Lung (tissue), 11 donors: ENCODE measurements at regions not wholly inside any gene's neighbourhood (a gene's known extent, or its start where the extent isn't known, plus 50 kb on each side); places are given as distances from the start of the nearest gene placed in this dataset.

Experiments used
- ATAC-seq: fragments of 200-7000 bp; cut with Tn5 transposase; one replicate; pipeline ENCODE4 v1.9.1; 2020; ENCODE audit warnings: moderate number of reproducible peaks; ENCODE audit not compliant: insufficient read depth, low FRiP score
- DNase-seq, 3 donors: peaks; one replicate each; pipeline ENCODE4 v3.0.0-alpha.2; 2013 to 2017
- H3K27ac ChIP-seq, 2 donors: one replicate each; pipeline ENCODE4 v1.5.1; 2013; ENCODE audit warnings: mild to moderate bottlenecking in 2 of 2, moderate library complexity in 2 of 2, control low read depth in 1 of 2, inconsistent platforms in 1 of 2, low read depth in 1 of 2, low read length in 1 of 2
- H3K27me3 ChIP-seq, 3 donors: one replicate each; pipeline ENCODE4 v1.5.1; 2013; ENCODE audit warnings: low read length in 2 of 3; ENCODE audit not compliant: control insufficient read depth in 3 of 3, insufficient read depth in 3 of 3
- H3K36me3 ChIP-seq, 4 donors: one replicate each; pipeline ENCODE4 v1.5.1; 2013; ENCODE audit warnings: low read length in 4 of 4, mild to moderate bottlenecking in 1 of 4, moderate library complexity in 1 of 4; ENCODE audit not compliant: control insufficient read depth in 4 of 4, insufficient read depth in 4 of 4
- H3K4me1 ChIP-seq, 5 donors: one replicate each; pipeline ENCODE4 v1.5.1; 2013; ENCODE audit warnings: low read length in 5 of 5, mild to moderate bottlenecking in 2 of 5, moderate library complexity in 1 of 5; ENCODE audit not compliant: control insufficient read depth in 5 of 5, insufficient read depth in 5 of 5
- H3K4me3 ChIP-seq: one replicate; pipeline ENCODE4 v1.5.1; 2013; ENCODE audit warnings: mild to moderate bottlenecking, control low read depth, moderate library complexity
- H3K9ac ChIP-seq, 2 donors: one replicate each; pipeline ENCODE4 v1.5.1; 2013; ENCODE audit warnings: low read length in 2 of 2, control low read depth in 1 of 2; ENCODE audit not compliant: insufficient read depth in 1 of 2
- H3K9me3 ChIP-seq, 4 donors: one replicate each; pipeline ENCODE4 v1.5.1; 2013; ENCODE audit warnings: low read length in 3 of 4, mild to moderate bottlenecking in 1 of 4, moderate library complexity in 1 of 4; ENCODE audit not compliant: control insufficient read depth in 4 of 4, insufficient read depth in 3 of 4
- WGBS, 2 donors: extraction: QIAGEN DNeasy Blood & Tissue Kit; methylation state at CpG; one replicate each; pipeline ENCODE4 v1.1.7; 2013; 5-methylcytosine and 5-hydroxymethylcytosine counted together
- TF ChIP-seq, protein P1 (sequence below): IDR thresholded peaks from 2 replicates; pipeline ENCODE4 v1.5.1; 2012; ENCODE audit warnings: mild to moderate bottlenecking; ENCODE audit errors: control extremely low read depth, extremely low read depth
- donor health status: control.
- donor health status: control.
- donor health status: Bipolar disorder and iron deficiency.
- donor health status: healthy.
- donor health status: DM: yes; HTN: yes; CAD: no.

GRCh38 chr22:47444746-47445065 lies 682.3 kb downstream of the TBC1D22A start:
- Histone ChIP-seq H3K4me3 (no peak overlapping the region), H3K4me1 (no peaks in the 10 kb centered on the region), H3K36me3 (no peaks in the 10 kb centered on the region), H3K27me3 (no peaks in the 10 kb centered on the region), H3K27ac (no peak overlapping the region), H3K9ac (no peak overlapping the region), H3K9me3 (peaks cover 0 to 5% (median 0%) of the 10 kb centered on the region in 4 donors)
- ATAC-seq: no peak
- TF ChIP-seq, protein P1, sequence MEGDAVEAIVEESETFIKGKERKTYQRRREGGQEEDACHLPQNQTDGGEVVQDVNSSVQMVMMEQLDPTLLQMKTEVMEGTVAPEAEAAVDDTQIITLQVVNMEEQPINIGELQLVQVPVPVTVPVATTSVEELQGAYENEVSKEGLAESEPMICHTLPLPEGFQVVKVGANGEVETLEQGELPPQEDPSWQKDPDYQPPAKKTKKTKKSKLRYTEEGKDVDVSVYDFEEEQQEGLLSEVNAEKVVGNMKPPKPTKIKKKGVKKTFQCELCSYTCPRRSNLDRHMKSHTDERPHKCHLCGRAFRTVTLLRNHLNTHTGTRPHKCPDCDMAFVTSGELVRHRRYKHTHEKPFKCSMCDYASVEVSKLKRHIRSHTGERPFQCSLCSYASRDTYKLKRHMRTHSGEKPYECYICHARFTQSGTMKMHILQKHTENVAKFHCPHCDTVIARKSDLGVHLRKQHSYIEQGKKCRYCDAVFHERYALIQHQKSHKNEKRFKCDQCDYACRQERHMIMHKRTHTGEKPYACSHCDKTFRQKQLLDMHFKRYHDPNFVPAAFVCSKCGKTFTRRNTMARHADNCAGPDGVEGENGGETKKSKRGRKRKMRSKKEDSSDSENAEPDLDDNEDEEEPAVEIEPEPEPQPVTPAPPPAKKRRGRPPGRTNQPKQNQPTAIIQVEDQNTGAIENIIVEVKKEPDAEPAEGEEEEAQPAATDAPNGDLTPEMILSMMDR: no peak
- 72 to 82% methylated on average over 6 of the region's 6 CpGs for WGBS, 2 donors
- DNase-seq: no peak

GRCh38 chr22:47443836-47444745 lies 681.6 kb downstream of the TBC1D22A start:
- Histone ChIP-seq H3K9me3 (peaks cover 0 to 7% (median 0%) of the 10 kb centered on the region in 4 donors), H3K9ac (no peak overlapping the region), H3K4me1 (no peaks in the 10 kb centered on the region), H3K4me3 (no peak overlapping the region), H3K27me3 (no peaks in the 10 kb centered on the region), H3K36me3 (no peaks in the 10 kb centered on the region), H3K27ac (no peak overlapping the region)
- ATAC-seq (no peak), DNase-seq (no peak)
- TF ChIP-seq, protein P1: no peak
- 75 to 82% methylated on average over 16 of the region's 16 CpGs for WGBS, 2 donors

- Histone ChIP-seq H3K9ac (no peak overlapping the region), H3K4me1 (no peaks in the 10 kb centered on the region), H3K36me3 (no peaks in the 10 kb centered on the region), H3K27ac (no peak overlapping the region), H3K9me3 (peaks cover 0 to 7% (median 0%) of the 10 kb centered on the region in 4 donors), H3K4me3 (no peak overlapping the region), H3K27me3 (no peaks in the 10 kb centered on the region)
- ATAC-seq (no peak), DNase-seq (no peak)
- TF ChIP-seq, protein P1: no peak
- WGBS, 2 donors: 79 to 88% methylated on average over 6 of the region's 6 CpGs
Measured at GRCh38 chr22:47442821-47443220, 680.4 kb downstream of the TBC1D22A start.
